ENCODE measurements at regions not wholly inside any gene's neighbourhood (a gene's known extent, or its start where the extent isn't known, plus 50 kb on each side); places are given as distances from the start of the nearest gene placed in this dataset.

DNA sequence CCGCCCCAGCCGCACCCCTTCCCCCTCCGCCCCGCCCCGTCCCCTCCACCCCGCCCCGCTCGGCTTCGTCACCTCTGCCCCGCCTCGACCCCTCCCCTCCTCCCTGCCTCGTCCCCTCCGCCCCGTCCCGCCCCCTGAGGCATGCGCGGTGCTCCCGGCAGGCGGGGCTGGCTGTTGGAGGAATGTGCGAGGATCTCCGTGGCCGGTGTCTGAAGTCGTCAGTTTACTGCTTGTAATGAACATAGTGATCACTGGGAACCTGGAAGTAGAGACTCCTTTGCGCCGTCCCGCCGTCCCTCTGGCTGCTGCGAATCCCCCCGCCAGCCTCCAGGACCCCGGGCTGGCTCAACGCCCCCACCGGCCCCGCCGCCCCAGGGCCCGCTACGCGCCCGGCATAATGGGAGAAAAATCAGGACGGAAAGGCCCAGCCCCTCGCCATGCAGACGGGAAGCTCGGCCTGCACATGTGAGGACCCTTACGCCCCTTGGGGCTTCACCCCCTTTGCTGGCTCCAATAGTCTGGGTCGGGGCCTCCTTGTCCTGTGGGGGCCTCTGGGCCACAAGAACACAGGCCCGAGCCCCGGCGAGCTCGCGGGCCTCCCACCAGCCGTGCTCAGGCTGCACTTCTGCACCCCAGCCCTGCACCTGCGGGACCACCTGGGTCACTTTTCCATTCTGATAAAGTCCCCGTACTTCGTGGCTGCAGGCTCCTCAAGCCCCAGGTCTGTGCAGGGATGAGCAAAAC, 743.1 kb downstream of the KCNJ18 start:
- no peak for DNase-seq (ENCODE audit: low spot score)

- DNase-seq (ENCODE audit: low spot score), result no peak
These were observed 749.5 kb downstream of the KCNJ18 start for GRCh38 chr17:22441776-22442175.

DNA sequence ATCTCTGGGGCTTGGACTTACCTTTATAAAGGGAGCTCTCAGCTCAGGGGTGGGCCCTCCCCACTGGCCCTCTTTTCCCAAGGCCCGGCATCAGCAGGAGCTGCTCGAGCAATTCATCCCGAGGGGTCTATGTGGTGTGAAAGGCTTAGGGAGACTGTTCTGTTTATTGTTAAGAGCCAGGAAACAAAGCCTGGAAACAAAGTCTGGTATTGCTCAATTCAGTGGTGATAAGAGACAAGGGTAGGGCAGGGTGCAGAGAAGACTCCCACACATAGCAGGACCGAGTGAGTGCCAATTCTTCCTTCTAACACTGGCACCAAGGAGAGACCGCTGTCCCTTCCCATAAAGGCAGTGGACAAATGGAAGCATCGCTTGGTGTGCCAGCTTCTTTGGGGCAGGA, 750.7 kb downstream of the KCNJ18 start:
- no peak for DNase-seq (ENCODE audit: low spot score)

DNA sequence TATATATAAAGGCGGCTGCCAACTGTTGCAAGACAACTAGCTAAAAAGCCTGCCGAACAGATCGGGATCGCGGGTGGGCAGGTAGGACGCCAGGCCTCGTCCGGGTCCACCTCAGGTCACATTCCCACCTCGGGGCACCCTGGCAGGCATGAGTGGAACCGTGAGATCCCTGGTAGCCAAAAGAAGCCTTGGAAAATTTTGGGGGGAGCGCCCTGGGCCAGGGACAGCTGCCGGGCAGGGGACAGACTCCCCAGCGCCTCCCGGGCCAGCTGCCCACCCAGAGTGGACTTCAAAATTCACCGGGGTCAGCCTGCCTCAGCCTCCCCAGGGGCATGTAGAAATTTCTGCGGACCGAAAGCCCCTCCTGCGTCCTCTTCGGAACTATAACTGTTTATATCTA, 760.9 kb downstream of the KCNJ18 start:
- no peak for DNase-seq (ENCODE audit: low spot score)

DNA sequence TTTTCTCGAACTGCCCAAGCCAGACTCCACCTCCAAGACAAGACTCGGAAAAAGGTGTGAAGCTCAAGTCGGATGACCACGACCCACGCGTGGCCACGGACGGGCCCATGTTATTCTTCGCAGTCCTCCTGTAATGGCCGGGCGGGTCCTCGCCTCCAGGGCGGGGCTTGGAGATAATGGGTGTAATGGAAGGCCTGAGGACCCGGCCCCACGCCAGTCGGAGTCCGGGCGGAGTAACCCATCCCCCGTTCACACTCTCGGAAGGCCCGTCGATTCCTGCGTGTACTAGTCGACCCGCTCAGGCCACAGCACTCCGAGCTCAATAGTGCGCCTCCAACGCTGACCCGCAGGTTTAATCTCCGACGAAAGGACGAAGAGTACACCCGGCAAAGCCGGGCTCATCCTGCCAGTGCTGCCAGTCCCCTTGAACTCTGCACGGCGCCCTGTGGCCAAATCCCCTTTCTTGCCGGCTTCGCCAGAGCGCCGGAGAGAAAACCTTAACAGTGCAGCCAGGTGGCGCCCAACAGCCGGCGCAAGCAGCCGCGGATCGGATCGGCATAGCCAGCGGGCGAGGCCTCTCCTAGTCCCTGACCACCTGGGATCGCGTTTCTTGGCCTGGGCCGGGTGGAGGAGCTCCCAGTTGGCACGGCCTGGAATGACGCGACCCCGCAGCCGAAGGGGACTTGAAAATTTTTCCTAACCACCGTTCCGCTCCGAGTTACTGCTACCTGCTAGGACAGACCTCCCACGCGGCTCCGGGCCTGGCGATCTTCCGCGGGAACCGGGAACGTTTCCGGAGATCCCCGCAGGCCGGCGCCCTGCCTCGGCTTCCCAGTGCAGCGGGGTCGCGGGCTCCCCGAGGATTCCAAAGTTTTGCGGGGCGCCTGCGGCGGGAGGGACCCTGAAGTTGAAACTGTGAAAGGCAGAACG, 762.0 kb downstream of the KCNJ18 start:
- no peak for DNase-seq (ENCODE audit: low spot score)

- DNase-seq (ENCODE audit: low spot score), result no peak
These were observed 767.1 kb downstream of the KCNJ18 start for GRCh38 chr17:22459331-22459952.

GRCh38 chr17:22459953-22460350, 767.6 kb downstream of the KCNJ18 start:
- DNase-seq (ENCODE audit: low spot score), result no peak

GRCh38 chr17:22460461-22461063, 768.2 kb downstream of the KCNJ18 start:
- DNase-seq (ENCODE audit: low spot score), result no peak

DNA sequence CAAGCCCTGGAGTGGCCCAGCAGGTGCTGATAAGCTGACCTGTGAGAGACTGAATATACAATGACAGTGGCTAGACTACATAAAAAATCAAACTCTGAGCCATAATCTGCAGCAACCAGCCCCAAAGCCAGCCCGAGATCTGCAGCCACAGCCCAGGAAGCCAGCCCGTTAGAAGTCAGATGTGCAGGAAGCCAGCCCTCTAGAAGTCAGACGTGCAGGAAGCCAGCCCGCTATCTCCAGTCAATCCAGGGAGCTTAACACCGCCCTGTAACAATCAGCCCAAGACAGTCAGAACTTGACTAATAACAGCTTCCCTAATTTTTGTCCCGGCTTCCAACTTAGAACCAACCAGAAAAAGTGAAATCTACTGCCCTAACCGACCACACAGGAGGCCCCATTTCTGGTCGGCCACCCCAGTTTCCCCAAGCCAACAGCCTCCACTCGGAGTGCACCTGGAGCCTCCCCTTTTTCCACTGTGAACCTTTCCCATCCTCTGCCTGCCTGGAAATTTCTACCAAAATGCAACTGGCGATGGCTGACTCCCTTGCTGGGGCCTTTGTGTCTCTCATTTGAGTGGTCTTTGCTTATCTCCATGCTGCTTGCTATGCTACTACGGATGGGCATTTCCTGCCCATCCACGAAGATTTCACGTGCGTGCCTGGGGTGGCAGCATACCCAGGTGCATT, 769.3 kb downstream of the KCNJ18 start:
- no peak for DNase-seq (ENCODE audit: low spot score)

GRCh38 chr17:22462461-22462860, 770.1 kb downstream of the KCNJ18 start:
- no peak for DNase-seq (ENCODE audit: low spot score)

DNA sequence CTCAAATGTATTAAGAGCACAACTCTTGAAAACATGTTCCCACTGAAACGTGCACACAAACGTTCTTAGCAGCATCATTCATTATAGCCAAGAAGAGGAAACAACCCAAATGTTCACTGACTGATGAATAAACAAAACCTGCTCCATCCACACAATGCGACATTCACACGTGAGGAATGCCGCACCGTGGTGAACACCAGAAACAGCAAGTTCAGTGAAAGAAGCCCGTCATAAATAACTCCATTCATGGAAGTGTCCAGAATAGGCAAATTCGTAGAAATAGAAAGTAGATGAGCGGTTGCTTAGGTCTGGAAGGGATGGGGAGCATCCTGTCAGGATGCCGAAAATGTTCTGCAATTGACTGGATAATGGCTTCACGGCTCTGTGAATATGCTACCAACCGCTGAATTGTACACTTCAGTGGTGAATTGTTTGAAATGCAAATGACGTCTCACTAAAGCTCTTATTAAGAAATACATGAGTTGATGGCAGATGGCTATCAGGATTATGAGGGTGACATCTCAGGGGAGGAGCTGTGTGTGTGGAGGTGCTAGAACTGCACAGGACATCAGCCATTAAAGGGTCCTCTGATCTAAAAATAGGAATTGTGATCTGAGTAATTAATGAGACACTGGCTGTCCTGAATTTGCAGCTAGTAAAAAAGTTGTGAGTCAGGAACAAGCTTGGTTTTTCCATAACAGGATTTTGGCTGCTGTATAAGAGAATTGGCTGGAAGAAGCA, 771.0 kb downstream of the KCNJ18 start:
- no peak for DNase-seq (ENCODE audit: low spot score)

- no peak for DNase-seq (ENCODE audit: low spot score)
These were observed 771.7 kb downstream of the KCNJ18 start for GRCh38 chr17:22464041-22464440.

- DNase-seq (ENCODE audit: low spot score), result no peak
These were observed 775.4 kb downstream of the KCNJ18 start for GRCh38 chr17:22467720-22468119.

GRCh38 chr17:22469101-22469880, 777.0 kb downstream of the KCNJ18 start:
- no peak for DNase-seq (ENCODE audit: low spot score)

DNA sequence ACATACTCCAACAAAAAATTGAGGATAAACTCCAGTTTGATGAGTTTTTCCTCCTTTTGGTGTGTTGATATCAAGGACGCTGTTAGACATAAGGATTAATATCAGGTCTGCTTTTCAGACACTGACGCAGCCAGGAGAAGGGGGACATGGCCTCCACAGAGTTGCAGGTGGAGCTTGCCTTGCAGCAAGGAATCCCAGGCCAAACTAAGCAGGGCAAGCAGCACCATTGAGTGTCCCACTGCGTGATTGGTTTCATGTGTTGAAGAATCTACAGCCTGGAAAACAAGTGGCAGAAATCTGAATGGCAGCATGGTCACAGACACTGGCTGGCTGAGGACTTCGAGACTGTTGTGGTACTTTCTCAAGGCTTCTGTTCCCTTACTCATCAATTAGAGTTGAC, 777.6 kb downstream of the KCNJ18 start:
- no peak for DNase-seq (ENCODE audit: low spot score)

- no peak for DNase-seq (ENCODE audit: low spot score)
These were observed 778.3 kb downstream of the KCNJ18 start for GRCh38 chr17:22470411-22471175.

GRCh38 chr17:22484826-22485225, 792.5 kb downstream of the KCNJ18 start:
- no peak for DNase-seq (ENCODE audit: low spot score)

DNA sequence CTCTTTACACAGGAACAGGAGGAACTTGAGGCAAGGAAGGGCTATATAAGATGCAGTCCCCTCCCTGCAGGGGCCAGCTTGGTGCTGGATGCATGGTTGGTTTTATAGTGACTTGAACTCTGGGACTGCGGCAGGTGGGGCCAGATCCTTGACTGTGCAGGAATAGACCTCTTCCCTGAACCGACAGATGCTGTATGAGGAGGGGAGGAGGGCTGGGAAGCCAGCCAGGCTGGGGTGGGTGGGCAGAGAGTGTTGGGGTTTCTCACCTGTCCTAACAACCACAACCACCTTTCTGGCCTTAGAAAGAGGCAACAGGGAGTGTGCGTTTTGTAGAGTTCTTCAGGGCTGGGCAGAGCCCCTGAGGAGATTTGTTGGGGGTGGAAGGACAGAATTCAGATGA, 798.1 kb downstream of the KCNJ18 start:
- DNase-seq (ENCODE audit: low spot score), result no peak

DNA sequence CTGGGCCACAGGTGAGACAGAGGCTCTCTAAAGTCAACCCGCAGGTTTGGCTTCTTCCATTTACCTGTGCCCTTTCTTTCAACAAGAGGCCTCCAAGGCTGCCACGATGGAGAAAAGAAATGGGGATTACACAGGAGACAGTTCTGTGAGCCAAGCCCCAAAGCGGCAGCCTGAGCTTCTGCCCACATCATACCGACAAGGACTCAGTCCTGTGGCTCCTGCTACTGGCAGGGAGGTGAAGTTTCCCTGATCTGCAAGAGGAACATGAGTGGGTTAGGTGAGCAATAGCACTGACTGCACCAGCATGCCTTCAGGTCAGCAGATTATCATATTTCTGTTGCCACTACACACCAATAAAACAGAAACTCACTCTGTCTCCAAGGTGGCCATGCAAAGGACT, 800.0 kb downstream of the KCNJ18 start:
- peak; percentile 4 for DNase-seq (ENCODE audit: low spot score)

GRCh38 chr17:22496450-22496849, 804.1 kb downstream of the KCNJ18 start:
- DNase-seq (ENCODE audit: low spot score), result no peak

Data from NAMALWA (cell line).